ENCODE measurements at regions not wholly inside any gene's neighbourhood (a gene's known extent, or its start where the extent isn't known, plus 50 kb on each side); places are given as distances from the start of the nearest gene placed in this dataset.

GRCh38 chr3:34229876-34230275 is 431.4 kb downstream of the PDCD6IP start:
- no peak for TF ChIP-seq CTCF (conservative IDR thresholded peaks at IDR 0.05; ENCODE audit: low read depth, low read length)
- DNase-seq (ENCODE audit: low read depth): no peak
- no peak overlapping the region for H3K4me3 ChIP-seq (ENCODE audit: low read length)

- DNase-seq (ENCODE audit: low read depth): no peak
- no peak for TF ChIP-seq CTCF (conservative IDR thresholded peaks at IDR 0.05; ENCODE audit: low read depth, low read length)
- H3K4me3 ChIP-seq (ENCODE audit: low read length): no peak overlapping the region
Observed at GRCh38 chr3:34235096-34235495, 436.7 kb downstream of the PDCD6IP start.

- DNase-seq (ENCODE audit: low read depth): no peak
- H3K4me3 ChIP-seq (ENCODE audit: low read length): no peak overlapping the region
- TF ChIP-seq CTCF (conservative IDR thresholded peaks at IDR 0.05; ENCODE audit: low read depth, low read length): no peak
Observed at GRCh38 chr3:34237946-34238345, 439.5 kb downstream of the PDCD6IP start.

GRCh38 chr3:34238407-34238806 is 440.0 kb downstream of the PDCD6IP start:
- no peak for DNase-seq (ENCODE audit: low read depth)

GRCh38 chr3:34239287-34239686 is 440.9 kb downstream of the PDCD6IP start:
- H3K4me3 ChIP-seq (ENCODE audit: low read length): no peak overlapping the region
- no peak for DNase-seq (ENCODE audit: low read depth)
- TF ChIP-seq CTCF (conservative IDR thresholded peaks at IDR 0.05; ENCODE audit: low read depth, low read length): no peak

More at GRCh38 chr3:34238407-34238806, 440.0 kb downstream of the PDCD6IP start:
- no peak overlapping the region for H3K4me3 ChIP-seq (ENCODE audit: low read length)
- TF ChIP-seq CTCF (conservative IDR thresholded peaks at IDR 0.05; ENCODE audit: low read depth, low read length): no peak

- no peak for DNase-seq (ENCODE audit: low read depth)
- TF ChIP-seq CTCF (conservative IDR thresholded peaks at IDR 0.05; ENCODE audit: low read depth, low read length): no peak
Observed at GRCh38 chr3:34239875-34240274, 441.4 kb downstream of the PDCD6IP start.

GRCh38 chr3:34247401-34247800 is 449.0 kb downstream of the PDCD6IP start:
- no peak for TF ChIP-seq CTCF (conservative IDR thresholded peaks at IDR 0.05; ENCODE audit: low read depth, low read length)
- no peak overlapping the region for H3K4me3 ChIP-seq (ENCODE audit: low read length)
- no peak for DNase-seq (ENCODE audit: low read depth)

More at GRCh38 chr3:34239875-34240274, 441.4 kb downstream of the PDCD6IP start:
- no peak overlapping the region for H3K4me3 ChIP-seq (ENCODE audit: low read length)

Data from retinal pigment epithelial cell (primary cell).